ENCODE measurements at regions not wholly inside any gene's neighbourhood (a gene's known extent, or its start where the extent isn't known, plus 50 kb on each side); places are given as distances from the start of the nearest gene placed in this dataset.

GRCh38 chr4:136465691-136466090 is 1066.6 kb downstream of the PCDH18 start:
- TF ChIP-seq CTCF (IDR thresholded peaks at IDR 0.05; ENCODE audit: insufficient read depth, low read length) (no peak), POLR2AphosphoS5 (IDR thresholded peaks at IDR 0.05; ENCODE audit: low read depth) (no peak)

Data from HL-60 (cell line).